Stomach (tissue), 8 donors: ENCODE measurements at regions not wholly inside any gene's neighbourhood (a gene's known extent, or its start where the extent isn't known, plus 50 kb on each side); places are given as distances from the start of the nearest gene placed in this dataset.

ENCODE experiments used
- DNase-seq, 2 donors: peaks; one replicate each; pipeline versions ENCODE4 v3.0.0 to v3.0.0-alpha.2; 2013 to 2019
- H3K27ac ChIP-seq, 5 donors: fragments of 200-600 bp in 4 of 5; sonication (generic) in 4 of 5; one replicate each; pipeline ENCODE4 v1.5.1; 2013 to 2019; ENCODE audit warnings: mild to moderate bottlenecking in 1 of 5, moderate library complexity in 1 of 5
- H3K27me3 ChIP-seq, 3 donors: fragments of 200-600 bp; sonication (generic); one replicate each; pipeline ENCODE4 v1.5.1; 2017 to 2019; ENCODE audit warnings: mixed run types in 1 of 3
- H3K36me3 ChIP-seq, 4 donors: fragments of 200-600 bp; sonication (generic); 1 replicate in 3 of 4; 2 replicates in 1 of 4; pipeline ENCODE4 v1.5.1; 2016 to 2019
- H3K4me1 ChIP-seq, 4 donors: fragments of 200-600 bp; sonication (generic); one replicate each; pipeline ENCODE4 v1.5.1; 2016 to 2019
- H3K4me3 ChIP-seq, 4 donors: fragments of 200-600 bp; sonication (generic) in 3 of 4; one replicate each; pipeline ENCODE4 v1.5.1; 2016 to 2019; ENCODE audit warnings: mild to moderate bottlenecking in 1 of 4
- H3K9me3 ChIP-seq, 4 donors: fragments of 200-600 bp; sonication (generic); one replicate each; pipeline ENCODE4 v1.5.1; 2016 to 2019
- CTCF ChIP-seq, 7 experiments: fragments of 450-650 bp in 4 of 7; fragments of 200-600 bp in 3 of 7; sonication (generic) in 3 of 7; IDR thresholded peaks; one replicate each; pipeline ENCODE4 v1.5.1; 2016 to 2019; ENCODE audit warnings: antibody characterized with exemption in 7 of 7, control low read depth in 2 of 7, mild to moderate bottlenecking in 1 of 7
- EP300 ChIP-seq: sonication (generic); formaldehyde crosslinking; IDR thresholded peaks from one replicate; pipeline ENCODE4 v1.6.1; 2017; ENCODE audit warnings: antibody characterized with exemption
- POLR2A ChIP-seq, 4 donors: fragments of 450-650 bp; IDR thresholded peaks; one replicate each; pipeline ENCODE4 v1.6.1; 2016; ENCODE audit warnings: antibody characterized with exemption in 4 of 4, control low read depth in 2 of 4, mild to moderate bottlenecking in 1 of 4, moderate library complexity in 1 of 4
- POLR2AphosphoS5 ChIP-seq, 3 donors: sonication (generic); formaldehyde crosslinking; IDR thresholded peaks; one replicate each; pipeline ENCODE4 v1.6.1; 2016; ENCODE audit warnings: antibody characterized with exemption in 3 of 3
- WGBS, 5 donors: extraction: QIAGEN DNeasy Blood & Tissue Kit in 3 of 5; methylation state at CpG; one replicate each; pipeline versions ENCODE4 v1.1.5 to v1.1.7; 2013 to 2018; 5-methylcytosine and 5-hydroxymethylcytosine counted together
- intact Hi-C: fragments of 100-400 bp; cut with DNase I; formaldehyde crosslinking; loops from one replicate; pipeline ENCODE4 v1.15.1; 2023; ENCODE audit warnings: low total_unique reads
- donor health status: healthy with polysubstance abuse.
- donor health status: Bipolar disorder and iron deficiency.
- donor health status: healthy.

DNA sequence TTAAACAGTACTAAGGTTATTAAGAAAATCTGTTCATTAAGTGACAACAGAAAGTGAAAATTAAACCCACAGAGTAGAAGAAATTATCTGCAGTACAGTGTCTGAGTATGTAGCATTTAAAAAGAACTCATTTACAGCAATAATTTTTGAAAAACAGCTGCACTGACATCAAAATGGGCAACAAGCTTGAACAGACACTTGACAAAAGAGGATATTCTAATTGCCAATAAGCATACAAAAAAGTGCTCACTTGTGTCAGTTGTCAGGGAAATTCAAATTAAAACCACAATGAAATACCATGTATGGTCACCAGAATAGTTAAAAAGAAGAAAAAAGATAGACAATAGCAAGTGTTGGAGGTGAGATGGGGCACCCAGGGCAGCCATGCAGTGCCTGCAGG is 93.3 kb upstream of the LINC01488 start:
- Histone ChIP-seq H3K9me3 (peaks cover 0 to 22% (median 19%) of the 10 kb centered on the region in 4 donors), H3K36me3 (no peaks in the 10 kb centered on the region), H3K4me1 (no peaks in the 10 kb centered on the region), H3K27me3 (peaks cover 0 to 19% (median 0%) of the 10 kb centered on the region in 3 donors), H3K4me3 (no peak overlapping the region), H3K27ac (no peak overlapping the region)
- DNase-seq: no peak
- TF ChIP-seq CTCF (IDR thresholded peaks at IDR 0.05) (no peak), POLR2AphosphoS5 (IDR thresholded peaks at IDR 0.05) (no peak), EP300 (no peak), POLR2A (IDR thresholded peaks at IDR 0.05) (no peak)
- intact Hi-C loops: no loop called here

DNA sequence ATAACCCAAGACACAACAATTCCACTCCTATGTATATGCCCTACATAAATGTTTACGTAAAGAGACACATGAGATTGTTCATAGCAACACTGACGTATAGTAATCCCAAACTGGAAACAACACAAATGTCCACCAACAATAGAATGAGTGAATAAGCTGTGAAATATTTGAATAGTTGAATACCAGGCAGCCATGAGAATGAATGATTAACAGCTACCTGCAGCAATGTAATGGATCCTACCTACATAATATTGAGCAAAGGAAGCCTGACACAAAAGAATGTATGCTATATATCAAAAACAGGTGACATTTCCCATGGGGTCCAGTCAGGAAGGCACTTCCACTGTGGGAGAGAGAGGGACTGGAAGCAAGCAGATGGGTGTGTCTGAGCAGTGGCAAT is 92.8 kb upstream of the LINC01488 start:
- 28 to 63% (median 37%) methylated on average over 2 of the region's 2 CpGs for WGBS, 5 donors
- TF ChIP-seq POLR2AphosphoS5 (IDR thresholded peaks at IDR 0.05): no peak

GRCh38 chr11:69390561-69390960 is 90.9 kb upstream of the LINC01488 start:
- Histone ChIP-seq H3K4me1 (no peaks in the 10 kb centered on the region), H3K4me3 (no peak overlapping the region), H3K36me3 (no peaks in the 10 kb centered on the region), H3K27me3 (peaks cover 0 to 30% (median 0%) of the 10 kb centered on the region in 3 donors), H3K27ac (no peak overlapping the region), H3K9me3 (peaks cover 0 to 22% (median 19%) of the 10 kb centered on the region in 4 donors)
- no peak for DNase-seq
- intact Hi-C loops: no loop called here
- TF ChIP-seq POLR2AphosphoS5 (IDR thresholded peaks at IDR 0.05): no peak
- no peak for TF ChIP-seq CTCF (IDR thresholded peaks at IDR 0.05)
- no peak for TF ChIP-seq POLR2A (IDR thresholded peaks at IDR 0.05)
- no peak for TF ChIP-seq EP300
- WGBS, 5 donors: 47 to 73% (median 61%) methylated on average over 8 of the region's 8 CpGs

More for the DNA sequence above, 92.8 kb upstream of the LINC01488 start:
- Histone ChIP-seq H3K4me3 (no peak overlapping the region), H3K4me1 (no peaks in the 10 kb centered on the region), H3K27ac (no peak overlapping the region), H3K36me3 (no peaks in the 10 kb centered on the region), H3K9me3 (peaks cover 0 to 22% (median 19%) of the 10 kb centered on the region in 4 donors), H3K27me3 (peaks cover 0 to 24% (median 0%) of the 10 kb centered on the region in 3 donors)
- intact Hi-C loops: no loop called here
- DNase-seq: no peak

- Histone ChIP-seq H3K4me3 (no peak overlapping the region), H3K36me3 (no peaks in the 10 kb centered on the region), H3K4me1 (no peaks in the 10 kb centered on the region), H3K27me3 (peaks cover 0 to 30% (median 0%) of the 10 kb centered on the region in 3 donors), H3K9me3 (peaks cover 0 to 22% (median 19%) of the 10 kb centered on the region in 4 donors), H3K27ac (no peak overlapping the region)
- no peak for DNase-seq
- WGBS, 5 donors: 85 to 91% (median 89%) methylated on average over 34 of the region's 34 CpGs
- TF ChIP-seq POLR2AphosphoS5 (IDR thresholded peaks at IDR 0.05): no peak
- TF ChIP-seq EP300: no peak
- no peak for TF ChIP-seq CTCF (IDR thresholded peaks at IDR 0.05)
- TF ChIP-seq POLR2A (IDR thresholded peaks at IDR 0.05): no peak
- intact Hi-C loops: no loop called here
These were observed 90.0 kb upstream of the LINC01488 start for GRCh38 chr11:69391192-69392103.
